ENCODE measurements at regions not wholly inside any gene's neighbourhood (a gene's known extent, or its start where the extent isn't known, plus 50 kb on each side); places are given as distances from the start of the nearest gene placed in this dataset.

DNA sequence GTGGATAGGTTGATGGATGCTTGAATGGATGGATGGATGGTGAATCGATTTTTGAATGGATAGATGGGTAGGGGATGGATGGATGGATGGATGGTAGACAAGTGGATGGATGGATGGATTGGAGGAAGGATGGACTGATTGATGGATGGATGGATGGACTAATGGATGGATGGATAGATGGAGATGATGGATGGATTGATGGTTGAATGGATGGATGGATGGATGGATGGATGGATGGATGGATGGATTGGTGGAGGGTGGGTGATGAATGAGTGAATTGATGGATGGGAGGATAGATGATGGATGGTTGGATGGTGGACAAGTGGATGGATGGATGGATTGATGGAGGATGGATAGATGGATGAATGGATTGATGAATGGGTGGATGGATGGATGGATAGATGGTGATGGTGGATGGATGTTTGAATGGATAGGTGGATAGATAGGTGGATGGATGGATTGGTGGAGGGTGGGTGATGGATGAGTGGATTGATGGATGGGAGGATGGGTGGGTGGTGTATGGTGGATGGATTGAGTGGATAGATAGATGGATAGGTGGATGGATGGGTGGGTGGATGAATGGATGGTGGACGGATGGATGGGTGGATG lies 1140.9 kb downstream of the BRD1 start:
- DNase-seq = no peak

DNA sequence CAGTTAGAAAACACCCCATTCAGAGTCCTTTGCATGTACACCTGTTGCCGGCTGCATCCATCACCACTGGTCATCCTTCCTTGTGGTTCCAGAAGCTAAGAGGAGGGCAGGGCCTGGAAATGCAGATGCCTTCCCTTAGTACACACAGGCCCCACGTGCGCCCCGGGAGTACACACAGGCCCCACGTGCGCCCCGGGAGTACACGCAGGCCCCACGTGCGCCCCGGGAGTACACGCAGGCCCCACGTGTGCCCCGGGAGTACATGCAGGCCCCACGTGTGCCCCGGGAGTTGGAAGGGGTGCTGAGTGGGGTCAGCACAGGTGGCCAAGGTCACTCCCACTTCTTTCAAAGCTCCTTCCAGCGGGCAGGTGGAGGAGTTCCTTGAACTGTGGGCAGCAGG lies 1141.9 kb downstream of the BRD1 start:
- no peak for DNase-seq

DNA sequence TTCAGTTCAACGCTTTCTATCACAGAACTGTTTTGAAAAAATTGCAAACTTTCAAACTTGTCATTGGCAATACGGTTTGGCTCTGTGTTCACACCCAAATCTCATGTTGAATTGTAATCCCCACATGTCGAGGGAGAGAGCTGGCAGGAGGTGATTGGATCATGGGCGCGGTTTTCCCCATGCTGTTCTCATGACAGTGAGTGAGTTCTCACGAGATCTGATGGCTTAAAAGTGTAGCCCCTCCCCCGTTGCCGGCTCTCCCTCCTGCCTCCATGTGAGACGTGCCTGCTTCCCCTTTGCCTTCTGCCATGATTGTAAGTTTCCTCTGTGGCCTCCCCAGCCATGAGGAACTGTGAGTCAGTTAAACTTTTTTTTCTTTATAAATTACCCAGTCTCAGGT lies 1144.0 kb downstream of the BRD1 start:
- no peak for DNase-seq

DNA sequence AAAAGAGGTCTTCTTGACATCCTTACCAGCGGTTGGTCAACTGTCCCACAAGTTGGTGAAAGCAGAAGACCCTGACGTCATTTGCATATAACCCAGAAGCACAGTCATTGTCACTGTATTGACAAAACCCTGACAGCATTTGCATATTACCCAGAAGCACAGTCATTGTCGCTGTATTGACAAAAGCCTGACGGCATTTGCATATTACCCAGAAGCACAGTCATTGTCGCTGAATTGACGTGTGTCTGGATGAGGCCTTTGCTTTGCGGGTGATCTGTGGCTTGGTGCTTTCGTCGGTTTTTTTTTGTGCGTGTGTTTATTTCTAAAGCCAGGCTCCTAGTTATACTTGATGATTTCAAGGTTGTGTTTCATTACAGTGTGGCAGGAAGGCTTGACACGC lies 1145.2 kb downstream of the BRD1 start:
- no peak for DNase-seq

DNA sequence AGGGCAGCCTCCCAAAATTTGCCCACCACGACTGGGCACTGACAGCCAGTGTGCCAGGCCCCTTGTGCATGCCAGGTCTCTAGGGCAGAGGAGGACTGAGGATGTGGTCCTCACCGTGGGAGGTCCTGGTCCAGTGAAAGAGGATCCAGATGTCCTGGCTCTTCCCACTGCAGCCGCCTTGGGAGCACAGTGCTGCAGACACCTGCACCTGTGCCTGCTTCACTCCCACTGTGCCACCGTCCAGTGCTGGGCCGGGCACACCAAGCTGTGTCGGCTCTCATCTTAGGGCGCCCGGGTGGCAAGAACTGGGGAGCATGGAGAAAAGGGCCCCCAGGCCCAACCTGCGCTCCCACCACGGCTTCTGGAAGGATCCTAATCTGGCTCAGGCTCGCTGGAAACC lies 1147.1 kb downstream of the BRD1 start:
- no peak for DNase-seq

DNA sequence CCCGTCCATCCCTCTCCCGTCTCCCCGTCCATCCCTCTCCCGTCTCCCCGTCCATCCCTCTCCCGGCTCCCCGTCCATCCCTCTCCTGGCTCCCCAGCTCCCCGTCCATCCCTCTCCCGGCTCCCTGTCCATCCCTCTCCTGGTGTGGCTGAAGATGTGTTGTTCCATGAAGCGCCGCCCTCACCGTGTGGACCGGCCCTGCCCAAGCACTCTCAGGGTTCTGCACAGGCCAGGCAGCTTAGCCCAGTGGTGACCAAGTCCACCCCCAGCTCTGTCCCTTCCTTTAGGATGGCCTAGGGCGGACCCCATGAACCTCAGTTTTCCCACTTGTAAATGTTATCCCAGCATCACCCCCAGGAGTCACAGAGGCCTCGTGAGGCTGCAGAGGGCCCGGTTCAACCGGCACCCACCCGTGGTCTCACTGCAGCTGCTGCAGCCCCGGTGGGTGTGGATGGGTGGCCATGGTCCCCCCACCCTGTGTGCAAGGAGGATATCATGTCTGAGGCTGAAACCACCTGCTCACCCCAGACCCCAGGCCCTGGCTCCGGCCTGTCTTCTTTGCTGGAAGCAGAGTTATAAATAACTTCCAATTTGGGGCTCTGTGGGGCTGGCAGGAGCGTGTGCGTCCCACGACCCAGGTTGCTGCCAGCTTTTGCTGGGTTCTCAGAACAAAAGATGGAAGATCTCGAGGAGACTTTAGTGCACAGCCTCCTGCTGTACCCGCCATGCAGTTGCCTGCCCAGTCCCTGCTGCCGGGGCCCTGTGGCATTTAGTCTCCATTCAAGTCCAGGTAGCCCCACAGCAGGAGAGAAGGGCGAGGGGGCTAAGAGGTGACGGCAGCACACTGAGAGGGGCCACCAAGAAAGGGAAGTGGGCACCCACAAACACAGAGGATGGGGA lies 1147.8 kb downstream of the BRD1 start:
- DNase-seq = no peak

DNA sequence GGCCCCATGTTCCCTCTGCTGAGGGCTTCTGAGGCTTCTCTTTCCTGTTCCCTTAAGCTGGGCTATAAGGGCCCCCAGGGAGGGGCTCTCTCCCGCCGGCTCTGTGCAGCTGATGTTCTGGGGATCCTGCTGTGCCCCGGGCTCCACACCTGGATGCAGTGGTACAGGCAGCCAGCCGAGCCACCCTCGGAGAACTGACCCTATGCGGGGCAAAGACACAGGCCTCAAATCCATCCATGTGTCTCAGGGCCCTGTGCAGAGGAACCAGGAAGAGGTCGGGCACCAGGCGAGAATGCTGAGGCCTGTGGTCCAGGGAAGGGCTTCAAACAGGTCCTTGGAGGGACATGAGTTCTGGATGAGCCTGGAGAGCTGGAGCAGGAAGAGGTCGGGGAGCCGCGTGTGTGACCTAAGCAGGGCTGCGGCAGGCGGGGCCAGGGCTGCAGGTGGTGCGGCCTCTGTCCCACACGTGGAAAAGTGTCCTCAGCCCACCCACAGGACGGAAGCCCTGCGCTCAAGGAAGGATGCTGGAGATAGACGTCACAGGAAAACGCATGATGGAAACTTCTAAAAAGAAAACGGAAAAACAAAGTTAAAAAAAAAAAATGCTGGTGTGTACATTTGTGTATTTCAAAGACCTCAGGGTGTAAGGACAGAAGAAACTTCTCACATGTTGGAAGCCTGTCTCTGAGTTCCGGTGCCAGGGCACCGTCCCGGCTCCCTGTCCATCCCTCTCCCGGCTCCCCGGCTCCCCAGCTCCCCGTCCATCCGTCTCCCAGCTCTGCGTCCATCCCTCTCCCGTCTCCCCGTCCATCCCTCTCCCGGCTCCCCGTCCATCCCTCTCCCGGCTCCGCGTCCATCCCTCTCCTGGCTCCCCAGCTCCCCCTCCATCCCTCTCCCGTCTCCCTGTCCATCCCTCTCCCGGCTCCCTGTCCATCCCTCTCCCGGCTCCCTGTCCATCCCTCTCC lies 1149.2 kb downstream of the BRD1 start:
- DNase-seq = no peak

DNA sequence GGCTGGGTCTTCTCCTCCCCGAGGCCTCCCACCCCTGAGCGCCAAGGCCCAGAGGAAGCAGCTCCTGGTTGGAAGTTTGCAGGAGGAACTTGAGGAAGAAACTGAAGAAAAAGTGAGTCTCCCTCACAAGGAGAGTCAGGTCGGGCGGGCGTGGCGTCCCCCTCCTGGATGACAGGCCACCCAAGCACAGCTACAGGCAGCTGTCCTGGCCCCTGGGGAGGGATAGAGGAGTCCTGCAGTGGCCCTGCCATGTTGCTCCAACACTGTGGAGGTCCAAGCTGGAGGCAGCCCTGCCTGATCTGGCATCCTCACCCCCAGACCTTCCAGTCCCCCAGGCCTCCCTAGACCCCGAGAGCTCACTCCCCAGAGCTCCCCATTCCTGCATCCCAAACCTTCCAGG lies 1150.1 kb downstream of the BRD1 start:
- DNase-seq = no peak

DNA sequence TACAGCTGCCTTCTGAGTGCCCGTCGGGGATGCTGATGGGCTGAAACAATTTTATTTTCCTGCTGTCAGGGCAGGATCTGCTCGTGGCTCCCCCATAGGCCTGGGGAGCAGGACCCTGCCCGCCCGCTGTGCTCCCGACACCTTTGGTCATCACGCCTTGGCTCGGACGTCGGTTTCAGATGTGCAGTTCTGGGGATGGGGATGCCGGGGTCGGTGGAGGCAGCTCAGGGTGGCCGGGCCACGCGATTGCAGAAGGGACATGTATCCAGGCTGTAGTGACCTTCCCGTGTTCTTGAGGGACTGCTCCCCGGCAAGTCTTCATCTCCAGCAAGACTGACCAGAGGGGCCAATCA lies 1150.5 kb downstream of the BRD1 start:
- DNase-seq = no peak

DNA sequence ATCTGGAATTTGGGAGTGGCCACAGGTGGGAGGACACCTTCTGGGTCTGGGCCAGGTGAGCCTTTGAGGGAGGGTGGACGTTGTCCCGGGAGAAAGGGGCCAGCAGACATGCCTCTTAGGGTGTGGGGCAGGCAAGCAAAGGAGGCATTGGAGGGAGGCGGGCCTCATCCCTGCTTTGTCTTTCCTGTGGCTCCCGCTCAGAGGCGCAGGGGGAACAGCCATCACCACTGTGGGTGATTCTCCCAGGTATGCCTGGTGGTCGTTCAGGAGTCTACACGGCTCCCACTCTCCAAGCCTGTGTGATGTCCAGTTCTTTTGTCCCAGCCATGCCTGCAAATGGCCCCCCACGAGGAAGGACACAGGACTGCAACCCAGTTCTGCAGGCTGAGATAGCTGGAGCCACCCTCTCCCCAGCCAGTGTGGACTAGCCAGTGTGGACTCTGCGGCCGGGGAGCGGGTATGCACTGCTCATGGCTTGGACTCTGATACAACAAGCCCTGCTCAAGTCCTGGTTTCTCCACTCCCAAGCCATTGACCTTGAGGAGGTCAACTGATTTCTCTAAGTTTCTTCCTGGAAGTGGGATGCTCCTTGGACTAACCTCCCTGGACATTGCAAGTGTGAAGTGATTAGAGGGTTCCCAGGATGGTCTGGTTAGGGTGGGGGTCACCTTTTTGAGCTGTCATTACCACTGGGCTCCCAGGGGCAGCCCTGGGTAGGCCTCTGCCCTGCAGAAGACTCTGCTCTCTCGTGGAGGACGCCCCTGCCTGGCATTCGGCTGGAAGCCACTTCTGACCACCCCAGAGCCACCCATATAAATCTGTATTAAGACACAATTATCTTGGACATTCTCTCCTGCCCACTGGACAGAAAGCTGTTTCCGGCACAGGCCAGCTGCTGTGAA lies 1151.2 kb downstream of the BRD1 start:
- no peak for DNase-seq

DNA sequence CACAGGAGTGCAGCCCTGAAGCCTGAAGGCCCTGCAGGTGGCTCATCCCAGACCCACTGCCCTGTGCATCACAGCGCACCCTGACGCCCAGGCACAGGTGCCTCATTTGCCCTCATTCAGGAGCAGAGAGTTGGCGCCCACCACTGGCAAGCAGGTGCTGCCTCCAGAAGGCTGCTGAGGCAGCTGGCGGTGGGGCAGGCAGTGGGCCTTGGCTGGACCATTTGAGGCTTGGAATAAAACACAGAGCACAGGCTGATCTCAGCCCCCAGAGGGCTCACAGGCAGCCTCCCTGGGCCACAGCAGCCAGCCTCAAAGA lies 1151.9 kb downstream of the BRD1 start:
- no peak for DNase-seq

DNA sequence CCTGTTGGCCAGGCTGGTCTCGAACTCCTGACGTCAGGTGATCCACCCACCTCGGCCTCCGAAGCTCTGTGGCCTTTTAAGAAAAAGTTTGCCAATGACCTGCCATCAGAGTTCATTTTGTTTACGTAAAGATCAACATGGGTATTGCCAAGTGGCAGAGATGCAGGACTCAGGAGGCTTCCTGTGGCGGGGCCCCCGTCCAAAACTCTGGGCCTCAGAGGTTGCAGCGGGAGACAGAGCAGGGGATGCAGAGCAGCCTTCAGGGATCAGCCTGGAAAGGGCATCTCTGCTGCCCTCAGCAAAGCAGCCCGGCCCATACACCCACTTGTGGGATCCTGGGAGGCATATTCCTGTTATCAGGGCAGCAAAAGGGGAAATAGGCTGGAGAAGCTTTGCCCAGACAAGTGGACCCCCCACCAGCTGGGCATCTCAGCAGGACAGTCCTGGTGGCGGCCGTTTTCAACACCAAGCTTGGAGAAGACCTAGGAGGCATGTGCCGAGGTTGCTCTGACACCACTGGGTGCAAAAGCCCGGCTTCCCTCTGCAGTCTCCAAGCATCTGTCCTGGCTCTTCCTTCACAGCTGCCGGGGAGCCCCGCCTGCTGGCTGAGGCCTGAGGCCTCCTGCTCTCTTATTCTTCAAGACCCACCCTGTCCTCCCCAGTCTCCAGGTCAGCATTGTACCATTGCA lies 1152.4 kb downstream of the BRD1 start:
- DNase-seq = no peak

DNA sequence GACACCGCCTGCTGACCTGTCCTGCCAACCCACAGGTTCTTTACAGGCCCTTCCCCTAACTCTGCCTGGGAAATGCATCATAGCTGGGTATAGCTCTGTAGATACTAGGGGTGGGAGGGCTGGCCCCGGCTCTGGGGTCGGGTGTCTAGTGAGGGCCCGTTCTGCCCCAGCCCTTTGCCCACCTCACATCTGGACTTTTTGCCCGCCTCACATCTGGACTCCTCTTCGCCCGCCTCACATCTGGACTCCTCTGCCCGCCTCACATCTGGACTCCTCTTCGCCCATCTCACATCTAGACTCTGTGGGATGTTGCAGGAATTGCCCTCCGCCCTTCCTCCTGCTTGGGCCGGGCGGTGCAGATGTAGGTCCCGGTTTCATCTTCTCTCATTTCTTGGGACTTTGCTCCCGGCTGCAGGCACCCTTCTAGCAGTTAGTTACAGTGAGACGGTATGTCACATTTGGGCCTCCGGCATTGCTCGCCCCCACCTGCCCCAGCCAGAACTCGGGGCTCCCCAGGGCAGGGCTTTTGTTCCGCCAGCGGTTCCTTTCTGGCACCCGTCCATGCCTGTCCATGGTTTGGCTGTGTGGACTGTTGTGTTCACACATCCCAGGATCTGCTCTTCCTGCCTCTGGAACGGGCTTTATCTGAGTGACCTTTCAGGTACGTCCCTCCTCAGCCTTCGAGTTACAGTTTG lies 1153.7 kb downstream of the BRD1 start:
- no peak for DNase-seq

DNA sequence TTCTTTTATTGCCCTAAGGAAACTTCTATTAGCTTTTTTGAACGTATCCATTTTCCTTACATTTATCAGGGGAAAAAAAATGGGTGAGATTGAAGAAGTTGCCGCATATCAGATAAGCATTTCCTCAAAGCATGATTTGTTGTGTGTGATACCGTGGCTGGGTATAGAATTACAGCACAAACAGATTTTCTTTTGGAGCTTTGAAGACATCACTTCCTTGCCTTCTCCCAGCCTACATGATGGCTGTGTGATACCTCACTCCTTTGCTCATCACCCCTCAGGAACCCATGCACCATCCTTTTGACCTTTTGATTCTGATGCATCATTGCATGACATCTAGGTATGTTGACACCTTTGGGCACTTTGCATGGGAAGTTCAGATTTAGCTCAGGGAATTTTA lies 1155.3 kb downstream of the BRD1 start:
- DNase-seq = no peak

DNA sequence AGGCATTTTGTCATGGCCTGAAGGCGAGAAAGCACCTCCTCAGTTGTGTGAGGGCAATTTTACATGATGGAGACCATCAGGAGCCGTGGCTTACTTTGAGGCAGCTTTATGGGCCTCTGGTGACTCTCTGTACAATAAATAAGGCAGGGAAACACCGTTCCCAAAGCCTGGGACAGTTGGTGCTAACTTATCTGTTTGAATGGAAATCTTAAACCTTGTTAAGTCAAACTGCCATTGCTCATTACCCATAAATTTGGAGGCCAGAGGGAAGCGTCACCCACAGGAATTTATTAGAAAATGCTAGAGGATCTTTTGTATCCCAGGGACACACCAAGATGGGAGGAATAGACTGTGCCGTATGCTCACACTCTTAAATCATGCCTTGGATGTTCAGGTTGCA lies 1156.9 kb downstream of the BRD1 start:
- no peak for DNase-seq

DNA sequence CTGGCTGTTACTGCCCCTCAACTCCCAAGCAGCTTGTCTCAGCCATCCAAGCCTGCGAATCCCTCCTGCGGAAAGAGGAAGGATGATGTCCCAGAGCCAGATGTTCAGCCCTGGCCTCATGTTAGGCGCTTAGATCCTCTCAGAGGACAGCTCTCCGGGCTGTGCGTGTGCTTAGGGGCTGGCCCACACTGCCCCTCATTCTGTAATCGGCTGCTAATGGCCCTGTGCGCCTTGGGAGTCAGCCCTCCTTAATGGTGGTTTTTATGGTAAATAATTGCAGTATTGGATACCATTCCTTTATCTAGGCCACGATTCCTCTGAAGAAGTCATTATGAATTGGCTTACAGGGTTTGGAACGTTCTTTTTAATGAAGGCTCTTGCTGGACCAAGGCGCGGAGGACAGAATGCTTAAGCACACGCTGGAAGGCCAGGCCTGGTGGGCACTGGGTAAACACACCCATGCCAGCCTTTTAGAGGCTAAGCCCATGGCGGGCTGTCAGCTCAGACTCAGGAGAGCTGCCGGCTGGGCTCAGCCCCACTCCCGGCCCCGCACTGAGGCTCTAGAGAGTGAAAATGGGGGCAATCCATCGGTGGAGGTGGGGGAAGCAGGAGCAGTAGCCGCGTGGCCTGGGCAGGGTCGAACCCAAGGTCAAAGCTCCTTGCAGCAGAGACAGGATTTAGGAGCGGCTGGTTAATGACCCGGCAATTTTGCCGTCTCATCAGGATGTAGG lies 1157.5 kb downstream of the BRD1 start:
- no peak for DNase-seq

DNA sequence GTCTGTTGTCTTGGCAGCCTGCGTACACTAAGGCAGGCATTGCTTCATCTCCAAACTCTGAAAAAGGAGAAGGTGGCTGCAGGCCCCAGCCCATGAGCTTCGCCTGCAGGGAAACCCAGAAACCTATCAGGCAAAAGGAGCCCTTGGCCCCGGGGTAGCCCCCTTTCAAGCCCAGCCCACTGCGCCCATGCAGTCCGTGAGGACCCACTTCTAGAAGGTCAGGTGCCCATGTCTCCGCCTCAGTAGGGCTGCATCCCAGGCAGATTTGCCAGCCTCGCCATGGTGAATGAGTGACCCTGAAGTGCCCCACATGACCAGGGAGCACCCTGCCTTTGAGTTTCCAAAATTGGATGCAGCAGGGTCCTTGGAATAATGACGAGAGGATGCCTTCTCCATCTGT lies 1158.4 kb downstream of the BRD1 start:
- DNase-seq = no peak

DNA sequence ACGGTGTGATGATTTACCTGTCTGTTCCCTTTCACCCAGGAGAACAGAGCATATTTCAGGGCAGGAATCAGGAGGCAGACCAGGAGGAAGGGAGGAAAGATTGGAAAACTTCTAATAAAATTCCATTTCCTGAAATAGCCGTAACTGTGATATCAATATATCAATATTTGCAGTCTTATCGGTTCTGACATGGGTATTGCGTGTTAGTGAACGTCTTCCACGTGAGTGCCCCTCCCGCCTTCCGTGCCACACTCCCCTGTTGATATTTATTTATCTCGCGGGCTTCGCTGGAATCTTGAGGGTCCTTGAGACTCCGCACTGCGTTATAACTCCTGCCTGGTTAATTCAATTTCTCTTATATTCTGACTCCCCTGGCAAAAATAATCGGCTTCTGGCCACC lies 1160.4 kb downstream of the BRD1 start:
- DNase-seq = no peak

DNA sequence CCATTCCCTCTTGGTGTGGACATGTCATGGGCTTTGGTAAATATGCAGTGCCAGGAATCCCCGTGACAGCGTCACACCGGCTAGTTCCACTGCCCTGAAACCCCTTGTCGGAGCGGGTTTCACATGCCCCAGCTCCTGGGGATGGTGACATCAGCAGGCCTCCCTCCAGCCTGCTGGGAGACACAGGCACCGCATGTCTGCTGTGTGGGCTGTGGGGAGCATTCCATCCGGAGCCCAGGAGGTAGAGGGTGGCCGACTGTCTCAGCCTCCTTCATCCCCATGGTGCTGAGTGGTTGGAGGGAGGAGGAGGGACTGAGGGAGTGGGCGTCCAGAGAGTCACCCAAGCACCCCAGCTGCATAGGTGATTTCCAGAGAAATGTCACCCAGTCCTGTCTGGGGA lies 1161.1 kb downstream of the BRD1 start:
- no peak for DNase-seq

DNA sequence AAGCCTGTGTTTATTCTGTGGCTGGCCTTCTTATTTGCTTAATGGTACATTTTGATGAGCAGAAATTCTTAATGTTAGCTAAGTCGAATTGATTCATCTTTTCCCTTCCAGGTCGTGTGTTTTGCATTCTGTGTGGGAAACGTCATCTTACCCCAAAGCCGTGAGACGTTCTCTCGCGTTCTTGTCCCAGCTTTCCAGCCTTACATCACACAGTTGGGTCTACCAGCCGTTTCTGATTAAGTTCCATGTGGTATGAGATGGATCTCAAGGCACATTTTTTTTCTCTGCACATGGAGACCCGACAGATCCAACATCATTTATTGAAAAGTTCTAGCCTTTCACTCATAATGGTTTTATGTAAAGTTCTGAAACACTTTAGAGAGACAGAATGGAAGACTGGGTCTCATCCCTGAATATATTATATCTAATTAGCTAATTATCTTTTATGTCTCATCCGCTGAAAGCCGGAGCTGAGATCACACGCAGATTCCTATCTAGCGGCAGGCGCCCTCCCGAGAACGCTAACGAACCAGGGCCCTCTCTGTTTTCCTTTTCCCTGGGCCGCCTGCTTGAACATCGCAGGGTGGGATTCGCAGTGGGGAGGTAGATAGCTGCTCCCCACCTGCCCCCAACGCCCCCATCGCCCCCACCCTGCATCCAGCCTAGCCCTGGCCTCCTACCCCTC lies 1162.2 kb downstream of the BRD1 start:
- no peak for DNase-seq

Data from CD4-positive, alpha-beta T cell treated with Interleukin-1 beta for 1 hour (primary cell).